NCI-H146 (cell line): ENCODE measurements at regions not wholly inside any gene's neighbourhood (a gene's known extent, or its start where the extent isn't known, plus 50 kb on each side); places are given as distances from the start of the nearest gene placed in this dataset.

Experiments used
- DNase-seq: peaks from one replicate; lab custom pipeline; 2025; lab: John Stamatoyannopoulos, UW

- no peak for DNase-seq
Measured at GRCh38 chr2:118278046-118278445, 189.8 kb downstream of the INSIG2 start.

- DNase-seq, result no peak
Measured at GRCh38 chr2:118274841-118275510, 186.7 kb downstream of the INSIG2 start.

- no peak for DNase-seq
Measured at GRCh38 chr2:118272391-118272790, 184.1 kb downstream of the INSIG2 start.

- no peak for DNase-seq
Measured at GRCh38 chr2:118269408-118270051, 181.3 kb downstream of the INSIG2 start.

- DNase-seq, result no peak
Measured at GRCh38 chr2:118268268-118268667, 180.0 kb downstream of the INSIG2 start.

- no peak for DNase-seq
Measured at GRCh38 chr2:118265873-118266455, 177.7 kb downstream of the INSIG2 start.

GRCh38 chr2:118264232-118264990 lies 176.1 kb downstream of the INSIG2 start:
- no peak for DNase-seq

- DNase-seq, result no peak
Measured at GRCh38 chr2:118257696-118258095, 169.4 kb downstream of the INSIG2 start.

- no peak for DNase-seq
Measured at GRCh38 chr2:118255771-118256372, 167.6 kb downstream of the INSIG2 start.

GRCh38 chr2:118255301-118255700 lies 167.0 kb downstream of the INSIG2 start:
- DNase-seq, result no peak

GRCh38 chr2:118254116-118254515 lies 165.8 kb downstream of the INSIG2 start:
- no peak for DNase-seq

- DNase-seq, result no peak
Measured at GRCh38 chr2:118251427-118251826, 163.2 kb downstream of the INSIG2 start.

GRCh38 chr2:118250463-118250862 lies 162.2 kb downstream of the INSIG2 start:
- DNase-seq, result no peak

- DNase-seq, result no peak
Measured at GRCh38 chr2:118250001-118250400, 161.7 kb downstream of the INSIG2 start.

- no peak for DNase-seq
Measured at GRCh38 chr2:118249531-118249930, 161.3 kb downstream of the INSIG2 start.

GRCh38 chr2:118246726-118247125 lies 158.5 kb downstream of the INSIG2 start:
- DNase-seq, result no peak

- DNase-seq, result no peak
Measured at GRCh38 chr2:118246079-118246478, 157.8 kb downstream of the INSIG2 start.

GRCh38 chr2:118244686-118245085 lies 156.4 kb downstream of the INSIG2 start:
- DNase-seq, result no peak

GRCh38 chr2:118243031-118243430 lies 154.8 kb downstream of the INSIG2 start:
- DNase-seq, result no peak

- no peak for DNase-seq
Measured at GRCh38 chr2:118242216-118242615, 153.9 kb downstream of the INSIG2 start.

GRCh38 chr2:118241128-118241527 lies 152.9 kb downstream of the INSIG2 start:
- DNase-seq, result no peak

GRCh38 chr2:118240276-118240675 lies 152.0 kb downstream of the INSIG2 start:
- DNase-seq, result no peak
